ENCODE measurements at regions not wholly inside any gene's neighbourhood (a gene's known extent, or its start where the extent isn't known, plus 50 kb on each side); places are given as distances from the start of the nearest gene placed in this dataset.

DNA sequence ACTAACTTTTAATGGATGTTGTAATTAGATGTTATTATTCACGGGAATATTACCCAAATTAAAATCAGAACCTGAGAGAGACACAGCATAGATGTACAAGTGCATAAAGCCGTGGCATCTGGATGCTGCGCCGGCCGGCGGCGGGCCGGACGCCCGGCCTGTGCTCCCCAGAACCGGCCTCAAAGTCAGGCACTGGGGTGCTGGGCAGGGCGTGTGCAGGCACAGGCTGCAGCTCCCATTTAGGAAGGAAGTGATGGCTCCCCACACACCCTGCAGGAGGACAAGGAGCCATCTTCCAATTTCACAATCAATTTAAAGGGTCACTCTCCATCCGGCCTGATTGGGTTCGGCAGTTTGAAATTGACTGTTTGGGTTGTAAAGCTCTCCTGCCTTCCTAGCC is 367.7 kb upstream of the SALL3 start:
- H3K4me3 ChIP-seq: no peak overlapping the region
- no peaks in the 10 kb centered on the region for H3K27me3 ChIP-seq
- intact Hi-C loops (cut with DNase I; ENCODE audit: low total_unique reads): no loop called here

DNA sequence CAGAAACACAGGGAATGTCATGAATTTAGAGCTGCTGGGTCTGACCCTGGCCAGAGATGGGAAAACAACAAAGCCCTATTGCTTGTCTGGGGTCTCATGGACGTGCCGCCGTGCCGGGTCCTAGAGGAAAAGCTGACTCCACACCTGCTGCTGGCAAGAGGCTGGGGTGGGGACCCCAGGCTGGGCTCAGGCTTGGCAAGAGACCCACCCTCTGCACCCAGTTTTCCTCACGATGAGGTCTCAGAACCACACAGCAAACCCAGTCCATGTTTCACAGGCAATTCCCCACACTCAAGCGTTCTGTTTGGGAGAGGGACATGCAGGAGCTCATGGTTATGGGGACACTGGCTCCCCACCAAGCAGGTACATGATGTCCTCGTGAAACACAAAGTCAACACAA is 367.3 kb upstream of the SALL3 start:
- WGBS, 2 donors (ENCODE audit: low coverage in 1 of 2): 76% methylated on average over 7 of the region's 7 CpGs; no CpG with 5 or more reads in 1 of the 2 donors
- in situ Hi-C loops (cut with MboI; ENCODE audit: low pct_ligation_motif_present in 1 of 4, low pct_unique_long_range_greater_than_20kb in 1 of 4, low sequenced_read_pairs in 3 of 4) (no loop called here), intact Hi-C loops (cut with DNase I; ENCODE audit: low total_unique reads) (no loop called here)
- H3K4me1 ChIP-seq: no peaks in the 10 kb centered on the region
- H3K4me3 ChIP-seq: no peak overlapping the region
- DNase-seq: no peak
- H3K27ac ChIP-seq: no peak overlapping the region
- H3K9me3 ChIP-seq: no peaks in the 10 kb centered on the region
- no peaks in the 10 kb centered on the region for H3K36me3 ChIP-seq
- TF ChIP-seq POLR2A (IDR thresholded peaks at IDR 0.05) (no peak), EP300 (IDR thresholded peaks at IDR 0.05; ENCODE audit: low read depth) (no peak), POLR2AphosphoS5 (IDR thresholded peaks at IDR 0.05) (no peak)
- TF ChIP-seq, protein P1, sequence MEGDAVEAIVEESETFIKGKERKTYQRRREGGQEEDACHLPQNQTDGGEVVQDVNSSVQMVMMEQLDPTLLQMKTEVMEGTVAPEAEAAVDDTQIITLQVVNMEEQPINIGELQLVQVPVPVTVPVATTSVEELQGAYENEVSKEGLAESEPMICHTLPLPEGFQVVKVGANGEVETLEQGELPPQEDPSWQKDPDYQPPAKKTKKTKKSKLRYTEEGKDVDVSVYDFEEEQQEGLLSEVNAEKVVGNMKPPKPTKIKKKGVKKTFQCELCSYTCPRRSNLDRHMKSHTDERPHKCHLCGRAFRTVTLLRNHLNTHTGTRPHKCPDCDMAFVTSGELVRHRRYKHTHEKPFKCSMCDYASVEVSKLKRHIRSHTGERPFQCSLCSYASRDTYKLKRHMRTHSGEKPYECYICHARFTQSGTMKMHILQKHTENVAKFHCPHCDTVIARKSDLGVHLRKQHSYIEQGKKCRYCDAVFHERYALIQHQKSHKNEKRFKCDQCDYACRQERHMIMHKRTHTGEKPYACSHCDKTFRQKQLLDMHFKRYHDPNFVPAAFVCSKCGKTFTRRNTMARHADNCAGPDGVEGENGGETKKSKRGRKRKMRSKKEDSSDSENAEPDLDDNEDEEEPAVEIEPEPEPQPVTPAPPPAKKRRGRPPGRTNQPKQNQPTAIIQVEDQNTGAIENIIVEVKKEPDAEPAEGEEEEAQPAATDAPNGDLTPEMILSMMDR (IDR thresholded peaks at IDR 0.05): no peak
- H3K27me3 ChIP-seq: no peaks in the 10 kb centered on the region

More for the DNA sequence above, 367.7 kb upstream of the SALL3 start:
- WGBS, 2 donors (ENCODE audit: low coverage in 1 of 2): 77 to 87% methylated on average over 3 to 14 of the region's 14 CpGs
- no peak for DNase-seq
- Histone ChIP-seq H3K9me3 (no peaks in the 10 kb centered on the region), H3K27ac (no peak overlapping the region), H3K4me1 (no peaks in the 10 kb centered on the region), H3K36me3 (no peaks in the 10 kb centered on the region)
- TF ChIP-seq POLR2A (IDR thresholded peaks at IDR 0.05) (no peak), POLR2AphosphoS5 (IDR thresholded peaks at IDR 0.05) (no peak), EP300 (IDR thresholded peaks at IDR 0.05; ENCODE audit: low read depth) (no peak)
- TF ChIP-seq, protein P1 (IDR thresholded peaks at IDR 0.05): no peak
- in situ Hi-C loops (cut with MboI; ENCODE audit: low pct_ligation_motif_present in 1 of 4, low pct_unique_long_range_greater_than_20kb in 1 of 4, low sequenced_read_pairs in 3 of 4): no loop called here

DNA sequence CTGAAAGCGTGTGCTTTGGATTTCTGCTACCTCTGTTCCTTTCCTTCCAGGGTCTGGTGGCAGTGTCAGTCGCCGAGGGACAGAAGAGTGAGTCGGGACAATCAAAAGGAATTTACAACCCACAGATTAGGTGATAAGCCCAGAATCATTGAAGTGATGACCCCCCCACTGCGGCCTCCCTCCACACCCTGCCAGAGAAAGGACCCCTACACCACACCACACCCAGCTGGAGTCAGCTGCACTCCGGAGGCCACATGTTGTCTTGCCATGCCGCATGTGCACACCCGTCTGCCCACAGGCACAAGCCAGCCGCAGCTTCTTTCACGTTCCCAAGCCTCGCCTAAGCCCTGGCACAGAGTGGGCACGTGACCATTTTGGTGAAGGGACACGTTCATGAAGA is 366.8 kb upstream of the SALL3 start:
- H3K27ac ChIP-seq: no peak overlapping the region
- no peaks in the 10 kb centered on the region for H3K9me3 ChIP-seq
- TF ChIP-seq, protein P1 (IDR thresholded peaks at IDR 0.05): no peak
- TF ChIP-seq EP300 (IDR thresholded peaks at IDR 0.05; ENCODE audit: low read depth): no peak
- no peak for TF ChIP-seq POLR2AphosphoS5 (IDR thresholded peaks at IDR 0.05)
- TF ChIP-seq POLR2A (IDR thresholded peaks at IDR 0.05): no peak
- no peak for DNase-seq
- intact Hi-C loops (cut with DNase I; ENCODE audit: low total_unique reads): no loop called here
- in situ Hi-C loops (cut with MboI; ENCODE audit: low pct_ligation_motif_present in 1 of 4, low pct_unique_long_range_greater_than_20kb in 1 of 4, low sequenced_read_pairs in 3 of 4): no loop called here
- WGBS, 2 donors (ENCODE audit: low coverage in 1 of 2): 74 to 83% methylated on average over 3 to 13 of the region's 13 CpGs
- no peaks in the 10 kb centered on the region for H3K4me1 ChIP-seq
- H3K36me3 ChIP-seq: no peaks in the 10 kb centered on the region
- H3K27me3 ChIP-seq: no peaks in the 10 kb centered on the region
- H3K4me3 ChIP-seq: no peak overlapping the region

DNA sequence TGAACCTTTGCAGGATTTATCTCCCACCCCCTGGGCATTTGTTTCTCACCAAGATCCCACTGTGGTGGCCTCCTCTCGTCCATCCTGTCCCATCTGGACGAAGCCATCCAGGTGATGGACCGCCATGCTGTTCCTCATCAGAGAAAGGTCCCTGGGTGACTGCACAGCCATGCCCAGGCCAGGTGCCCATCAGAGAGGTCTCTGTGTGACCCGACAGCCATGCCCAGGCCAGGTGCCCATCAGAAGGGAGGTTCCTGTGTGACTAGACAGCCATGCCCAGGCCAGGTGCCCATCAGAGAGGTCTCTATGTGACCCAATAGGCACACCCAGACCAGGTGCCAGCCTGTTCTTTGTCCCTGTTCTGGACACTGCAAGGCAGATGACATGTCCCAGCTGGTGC is 360.9 kb upstream of the SALL3 start:
- intact Hi-C loops (cut with DNase I; ENCODE audit: low total_unique reads) (no loop called here), in situ Hi-C loops (cut with MboI; ENCODE audit: low pct_ligation_motif_present in 1 of 4, low pct_unique_long_range_greater_than_20kb in 1 of 4, low sequenced_read_pairs in 3 of 4) (no loop called here)
- TF ChIP-seq, protein P1 (IDR thresholded peaks at IDR 0.05): no peak
- TF ChIP-seq POLR2A (IDR thresholded peaks at IDR 0.05) (no peak), POLR2AphosphoS5 (IDR thresholded peaks at IDR 0.05) (no peak), EP300 (IDR thresholded peaks at IDR 0.05; ENCODE audit: low read depth) (no peak)
- Histone ChIP-seq H3K36me3 (no peaks in the 10 kb centered on the region), H3K4me1 (no peaks in the 10 kb centered on the region), H3K27ac (no peak overlapping the region), H3K4me3 (no peak overlapping the region), H3K9me3 (no peaks in the 10 kb centered on the region), H3K27me3 (no peaks in the 10 kb centered on the region)
- 69 to 72% methylated on average over 3 to 4 of the region's 4 CpGs for WGBS, 2 donors (ENCODE audit: low coverage in 1 of 2)
- no peak for DNase-seq
